Natural killer cell (primary cell): ENCODE measurements at regions not wholly inside any gene's neighbourhood (a gene's known extent, or its start where the extent isn't known, plus 50 kb on each side); places are given as distances from the start of the nearest gene placed in this dataset.

ENCODE experiments used
- ATAC-seq, 3 donors: fragments of 150-1000 bp in 2 of 3; fragments of 200-7000 bp in 1 of 3; cut with Tn5 transposase; 1 replicate in 1 of 3; 2 replicates in 2 of 3; pipeline ENCODE4 v1.10.0; 2021; ENCODE audit warnings: mild to moderate bottlenecking in 2 of 3, moderate library complexity in 2 of 3
- DNase-seq, 2 donors: peaks; one replicate each; pipeline versions ENCODE4 v3.0.0 to v3.0.0-alpha.2; 2013 to 2021; ENCODE audit warnings: mixed read lengths in 1 of 2
- H3K27ac ChIP-seq: one replicate; pipeline ENCODE4 v1.5.1; 2013; ENCODE audit warnings: mild to moderate bottlenecking, low read length
- H3K27me3 ChIP-seq: one replicate; pipeline ENCODE4 v1.6.1; 2013; ENCODE audit warnings: low read length; ENCODE audit not compliant: control insufficient read depth, insufficient read depth
- H3K36me3 ChIP-seq: one replicate; pipeline ENCODE4 v1.6.1; 2013; ENCODE audit warnings: low read length; ENCODE audit not compliant: control insufficient read depth, insufficient read depth
- H3K4me1 ChIP-seq: one replicate; pipeline ENCODE4 v1.6.1; 2013; ENCODE audit warnings: low read length; ENCODE audit not compliant: control insufficient read depth, insufficient read depth
- H3K4me3 ChIP-seq: one replicate; pipeline ENCODE4 v1.5.1; 2013; ENCODE audit warnings: low read length
- H3K9me3 ChIP-seq: one replicate; pipeline ENCODE4 v1.6.1; 2013; ENCODE audit warnings: low read length; ENCODE audit not compliant: control insufficient read depth, insufficient read depth
- H3K27ac Mint-ChIP-seq, 2 donors: one replicate each; pipeline ENCODE4 v1.8.0; 2022; ENCODE audit warnings: mild to moderate bottlenecking in 2 of 2, mixed read lengths in 2 of 2, moderate library complexity in 1 of 2
- H3K27me3 Mint-ChIP-seq, 2 donors: one replicate each; pipeline ENCODE4 v1.8.0; 2022; ENCODE audit warnings: low read depth in 2 of 2, mixed read lengths in 2 of 2
- H3K36me3 Mint-ChIP-seq: one replicate; pipeline ENCODE4 v1.8.0; 2022; ENCODE audit warnings: mixed read lengths
- H3K4me1 Mint-ChIP-seq, 2 donors: one replicate each; pipeline ENCODE4 v1.8.0; 2022; ENCODE audit warnings: mixed read lengths in 2 of 2
- H3K4me3 Mint-ChIP-seq: one replicate; pipeline ENCODE4 v1.8.0; 2022; ENCODE audit warnings: mild to moderate bottlenecking, moderate library complexity, mixed read lengths
- H3K9me3 Mint-ChIP-seq, 2 donors: one replicate each; pipeline ENCODE4 v1.8.0; 2022; ENCODE audit warnings: mixed read lengths in 2 of 2
- CTCF ChIP-seq: fragments of 200-600 bp; IDR thresholded peaks from one replicate; pipeline ENCODE4 v1.8.0; 2022; ENCODE audit warnings: antibody characterized with exemption
- WGBS: methylation state at CpG from one replicate; pipeline ENCODE4 v1.1.7; 2013; ENCODE audit warnings: missing lambda C conversion rate; ENCODE audit not compliant: insufficient coverage; 5-methylcytosine and 5-hydroxymethylcytosine counted together
- intact Hi-C: fragments of 100-400 bp; cut with micrococcal nuclease; formaldehyde crosslinking; loops from one replicate; pipeline ENCODE4 v1.14.2; 2022

GRCh38 chr1:4336507-4336906, 317.9 kb upstream of the AJAP1 start:
- H3K27ac Mint-ChIP-seq = no peak overlapping the region
- no peaks in the 10 kb centered on the region for H3K36me3 Mint-ChIP-seq
- peaks cover 0 to 3% of the 10 kb centered on the region in 2 donors for H3K27me3 Mint-ChIP-seq
- no peak for DNase-seq
- Histone ChIP-seq H3K36me3 (no peaks in the 10 kb centered on the region), H3K4me3 (no peak overlapping the region), H3K9me3 (no peaks in the 10 kb centered on the region), H3K27me3 (no peaks in the 10 kb centered on the region), H3K4me1 (no peaks in the 10 kb centered on the region), H3K27ac (no peak overlapping the region)
- 92% methylated on average over 1 of the region's 3 CpGs for WGBS
- no peak overlapping the region for H3K4me3 Mint-ChIP-seq
- H3K9me3 Mint-ChIP-seq = peaks cover 4 to 5% of the 10 kb centered on the region in 2 donors
- intact Hi-C loops = no loop called here
- no peaks in the 10 kb centered on the region for H3K4me1 Mint-ChIP-seq
- ATAC-seq = no peak
- TF ChIP-seq CTCF = no peak

GRCh38 chr1:4341421-4341820, 313.0 kb upstream of the AJAP1 start:
- intact Hi-C loops = no loop called here
- no peaks in the 10 kb centered on the region for H3K9me3 ChIP-seq
- peaks cover 0 to 3% of the 10 kb centered on the region in 2 donors for H3K27me3 Mint-ChIP-seq

GRCh38 chr1:4344065-4344732, 310.2 kb upstream of the AJAP1 start:
- peaks cover 0 to 3% of the 10 kb centered on the region in 2 donors for H3K27me3 Mint-ChIP-seq
- Histone ChIP-seq H3K9me3 (no peaks in the 10 kb centered on the region), H3K36me3 (no peaks in the 10 kb centered on the region), H3K27ac (no peak overlapping the region), H3K27me3 (no peaks in the 10 kb centered on the region), H3K4me3 (no peak overlapping the region), H3K4me1 (no peaks in the 10 kb centered on the region)
- H3K4me1 Mint-ChIP-seq = no peaks in the 10 kb centered on the region
- no peaks in the 10 kb centered on the region for H3K36me3 Mint-ChIP-seq
- no peak overlapping the region for H3K4me3 Mint-ChIP-seq
- WGBS = 74% methylated on average over 16 of the region's 18 CpGs
- DNase-seq = no peak
- TF ChIP-seq CTCF = no peak
- H3K27ac Mint-ChIP-seq = no peak overlapping the region
- ATAC-seq = peak in 1 of 3 donors; percentile 22
- intact Hi-C loops = no loop called here
- H3K9me3 Mint-ChIP-seq = no peaks in the 10 kb centered on the region

More at GRCh38 chr1:4341421-4341820, 313.0 kb upstream of the AJAP1 start:
- H3K27me3 ChIP-seq = no peaks in the 10 kb centered on the region
- peaks cover 1 to 2% of the 10 kb centered on the region in 2 donors for H3K9me3 Mint-ChIP-seq
- H3K36me3 Mint-ChIP-seq = no peaks in the 10 kb centered on the region
- WGBS = 92% methylated on average over 8 of the region's 8 CpGs
- DNase-seq (no peak), ATAC-seq (no peak)
- no peak overlapping the region for H3K4me3 Mint-ChIP-seq
- no peak overlapping the region for H3K4me3 ChIP-seq
- no peak overlapping the region for H3K27ac ChIP-seq
- no peaks in the 10 kb centered on the region for H3K36me3 ChIP-seq
- no peaks in the 10 kb centered on the region for H3K4me1 ChIP-seq
- TF ChIP-seq CTCF = no peak
- H3K4me1 Mint-ChIP-seq = no peaks in the 10 kb centered on the region
- H3K27ac Mint-ChIP-seq = no peak overlapping the region

GRCh38 chr1:4345094-4345493, 309.3 kb upstream of the AJAP1 start:
- H3K27ac Mint-ChIP-seq = no peak overlapping the region
- no peak for TF ChIP-seq CTCF
- Histone ChIP-seq H3K9me3 (no peaks in the 10 kb centered on the region), H3K36me3 (no peaks in the 10 kb centered on the region), H3K27ac (no peak overlapping the region), H3K4me3 (no peak overlapping the region), H3K27me3 (no peaks in the 10 kb centered on the region), H3K4me1 (no peaks in the 10 kb centered on the region)
- H3K27me3 Mint-ChIP-seq = no peaks in the 10 kb centered on the region
- ATAC-seq = no peak
- H3K9me3 Mint-ChIP-seq = no peaks in the 10 kb centered on the region
- WGBS = 81% methylated on average over 14 of the region's 14 CpGs
- H3K4me1 Mint-ChIP-seq = no peaks in the 10 kb centered on the region
- intact Hi-C loops = no loop called here
- H3K36me3 Mint-ChIP-seq = no peaks in the 10 kb centered on the region
- DNase-seq = no peak
- no peak overlapping the region for H3K4me3 Mint-ChIP-seq
